Left ventricle myocardium inferior (tissue), 1 donor: ENCODE measurements at regions not wholly inside any gene's neighbourhood (a gene's known extent, or its start where the extent isn't known, plus 50 kb on each side); places are given as distances from the start of the nearest gene placed in this dataset.

Experiments
- DNase-seq: peaks from one replicate; pipeline ENCODE4 v3.0.0-alpha.2; 2020
- H3K27ac ChIP-seq: fragments of 200-600 bp; replicated peaks from 2 replicates; pipeline ENCODE4 v1.8.0; 2021
- H3K27me3 ChIP-seq: fragments of 200-600 bp; 2 replicates; pipeline ENCODE4 v1.8.0; 2021; ENCODE audit warnings: low read depth
- H3K36me3 ChIP-seq: fragments of 200-600 bp; 2 replicates; pipeline ENCODE4 v1.8.0; 2021
- H3K4me1 ChIP-seq: fragments of 200-600 bp; 2 replicates; pipeline ENCODE4 v1.8.0; 2021
- H3K4me3 ChIP-seq: fragments of 200-600 bp; 2 replicates; pipeline ENCODE4 v1.8.0; 2021; ENCODE audit warnings: mild to moderate bottlenecking, moderate library complexity
- H3K9me3 ChIP-seq: fragments of 200-600 bp; replicated peaks from 2 replicates; pipeline ENCODE4 v1.8.0; 2021
- intact Hi-C: fragments of 100-400 bp; cut with micrococcal nuclease; formaldehyde crosslinking; loops from one replicate; pipeline ENCODE4 v1.11.0; 2022
- TF ChIP-seq, protein P1 (sequence below): fragments of 200-600 bp; IDR thresholded peaks from 2 replicates; pipeline ENCODE4 v1.8.0; 2021; ENCODE audit warnings: antibody characterized with exemption, mild to moderate bottlenecking, borderline replicate concordance
- donor health status: DM: no; HTN: yes; CAD: no; lungs with severe emphysema.

DNA sequence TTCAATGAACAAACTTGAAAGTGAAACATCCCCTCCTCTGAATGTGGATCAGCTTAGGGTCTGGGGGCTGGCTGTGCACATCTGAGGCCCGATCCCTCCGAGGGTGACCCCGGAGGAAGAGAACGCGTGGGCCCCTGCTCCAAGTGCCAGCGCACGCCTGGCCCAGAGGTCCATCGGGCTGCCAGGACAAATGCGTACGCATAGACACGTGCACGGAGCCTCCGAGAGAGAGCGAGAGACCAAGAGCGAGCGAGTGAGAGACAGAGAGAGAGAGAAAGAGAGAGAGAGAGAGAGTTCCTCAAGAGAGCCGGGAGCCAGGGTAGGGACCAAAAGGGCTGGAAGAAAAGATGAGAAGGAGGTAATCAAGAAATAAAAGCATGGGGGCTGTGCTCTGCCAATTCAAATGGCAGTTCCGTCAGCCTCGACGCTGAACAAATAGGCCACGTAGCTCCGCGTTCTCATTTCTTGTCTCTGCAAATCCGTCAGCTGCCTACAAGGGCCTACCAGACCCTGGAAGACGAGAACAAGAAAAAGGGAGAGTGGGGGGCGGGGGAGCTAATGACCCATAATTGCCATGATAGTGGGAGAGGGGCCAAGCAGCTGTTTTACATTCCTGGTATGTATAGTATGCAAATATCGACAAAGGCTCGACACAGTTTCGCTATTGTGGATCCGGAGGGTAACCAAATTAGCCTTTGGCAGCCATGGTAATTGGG is 435.3 kb upstream of the ZFHX3 start:
- intact Hi-C loops = no loop called here
- DNase-seq = no peak
- no peak overlapping the region for H3K27ac ChIP-seq
- TF ChIP-seq, protein P1, sequence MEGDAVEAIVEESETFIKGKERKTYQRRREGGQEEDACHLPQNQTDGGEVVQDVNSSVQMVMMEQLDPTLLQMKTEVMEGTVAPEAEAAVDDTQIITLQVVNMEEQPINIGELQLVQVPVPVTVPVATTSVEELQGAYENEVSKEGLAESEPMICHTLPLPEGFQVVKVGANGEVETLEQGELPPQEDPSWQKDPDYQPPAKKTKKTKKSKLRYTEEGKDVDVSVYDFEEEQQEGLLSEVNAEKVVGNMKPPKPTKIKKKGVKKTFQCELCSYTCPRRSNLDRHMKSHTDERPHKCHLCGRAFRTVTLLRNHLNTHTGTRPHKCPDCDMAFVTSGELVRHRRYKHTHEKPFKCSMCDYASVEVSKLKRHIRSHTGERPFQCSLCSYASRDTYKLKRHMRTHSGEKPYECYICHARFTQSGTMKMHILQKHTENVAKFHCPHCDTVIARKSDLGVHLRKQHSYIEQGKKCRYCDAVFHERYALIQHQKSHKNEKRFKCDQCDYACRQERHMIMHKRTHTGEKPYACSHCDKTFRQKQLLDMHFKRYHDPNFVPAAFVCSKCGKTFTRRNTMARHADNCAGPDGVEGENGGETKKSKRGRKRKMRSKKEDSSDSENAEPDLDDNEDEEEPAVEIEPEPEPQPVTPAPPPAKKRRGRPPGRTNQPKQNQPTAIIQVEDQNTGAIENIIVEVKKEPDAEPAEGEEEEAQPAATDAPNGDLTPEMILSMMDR = no peak
- H3K4me1 ChIP-seq = no peaks in the 10 kb centered on the region
- H3K4me3 ChIP-seq = no peak overlapping the region
- H3K36me3 ChIP-seq = no peaks in the 10 kb centered on the region
- no peaks in the 10 kb centered on the region for H3K9me3 ChIP-seq
- peaks cover 45% of the 10 kb centered on the region for H3K27me3 ChIP-seq

DNA sequence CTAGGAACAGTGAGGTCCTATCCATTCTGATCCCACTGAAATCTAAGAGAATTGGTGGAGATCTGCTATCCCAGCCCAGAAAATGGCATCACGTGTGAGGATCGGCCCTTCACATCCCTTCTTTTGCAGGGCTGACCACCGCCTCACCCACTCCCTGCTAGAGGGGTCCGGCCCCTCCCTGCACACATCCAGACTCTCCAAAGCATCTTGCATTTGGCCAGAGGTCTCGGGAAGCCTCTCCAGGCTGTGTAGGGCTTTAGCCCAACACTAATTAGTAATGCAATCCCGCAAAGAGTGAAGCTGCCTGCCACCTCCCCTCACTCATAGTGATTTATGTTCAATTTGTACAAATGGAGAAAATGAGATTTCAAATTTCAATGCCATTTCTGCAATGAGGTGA is 434.4 kb upstream of the ZFHX3 start:
- no peak for DNase-seq
- intact Hi-C loops = no loop called here
- Histone ChIP-seq H3K4me1 (no peaks in the 10 kb centered on the region), H3K36me3 (no peaks in the 10 kb centered on the region), H3K4me3 (no peak overlapping the region), H3K27ac (no peak overlapping the region), H3K27me3 (peaks cover 37% of the 10 kb centered on the region), H3K9me3 (no peaks in the 10 kb centered on the region)
- TF ChIP-seq, protein P1 = no peak

DNA sequence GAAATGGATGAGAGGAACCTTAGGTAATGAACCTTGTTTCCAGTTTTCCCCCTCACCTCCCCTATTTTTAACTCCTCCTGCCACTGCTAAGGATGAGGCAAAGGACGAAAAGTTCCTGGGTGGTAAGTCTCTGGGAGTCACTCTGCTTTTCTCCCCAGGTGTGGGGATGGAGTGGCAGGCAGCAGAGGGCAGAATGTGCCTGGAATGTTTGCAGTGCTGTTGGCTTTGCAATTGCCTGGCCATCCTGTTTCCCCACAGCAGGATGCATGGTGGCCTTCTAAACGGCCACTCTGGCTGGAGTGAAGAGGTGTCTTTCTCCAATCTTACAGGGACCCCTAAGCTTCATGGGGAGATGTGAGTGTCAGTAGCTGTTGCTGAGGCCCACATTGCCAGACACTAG is 432.5 kb upstream of the ZFHX3 start:
- Histone ChIP-seq H3K27me3 (peaks cover 37% of the 10 kb centered on the region), H3K4me1 (no peaks in the 10 kb centered on the region), H3K36me3 (no peaks in the 10 kb centered on the region), H3K9me3 (no peaks in the 10 kb centered on the region), H3K27ac (no peak overlapping the region), H3K4me3 (no peak overlapping the region)
- TF ChIP-seq, protein P1 = no peak
- no peak for DNase-seq
- intact Hi-C loops = no loop called here

DNA sequence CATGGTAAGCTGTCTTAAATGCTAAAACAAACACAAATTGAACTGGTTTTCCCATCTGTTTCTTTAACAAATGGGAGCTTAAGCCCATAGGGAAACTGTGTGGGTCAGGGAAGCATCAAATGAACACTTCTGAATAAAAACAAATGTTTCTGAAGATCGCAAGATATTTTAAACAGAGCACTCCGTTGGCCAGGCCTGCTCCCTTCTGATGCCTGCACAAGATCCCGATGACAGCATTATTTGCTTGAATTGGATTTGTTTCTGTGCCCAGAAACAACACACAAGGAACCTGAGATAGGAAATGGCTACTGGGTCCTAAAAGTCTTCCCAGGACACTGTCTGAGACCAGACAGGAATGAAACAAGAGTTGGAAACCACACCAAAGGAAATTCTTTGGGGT is 425.8 kb upstream of the ZFHX3 start:
- Histone ChIP-seq H3K36me3 (no peaks in the 10 kb centered on the region), H3K4me1 (no peaks in the 10 kb centered on the region), H3K4me3 (no peak overlapping the region), H3K9me3 (no peaks in the 10 kb centered on the region), H3K27ac (no peak overlapping the region), H3K27me3 (peaks cover 9% of the 10 kb centered on the region)
- DNase-seq = no peak
- intact Hi-C loops = no loop called here
- TF ChIP-seq, protein P1 = no peak

DNA sequence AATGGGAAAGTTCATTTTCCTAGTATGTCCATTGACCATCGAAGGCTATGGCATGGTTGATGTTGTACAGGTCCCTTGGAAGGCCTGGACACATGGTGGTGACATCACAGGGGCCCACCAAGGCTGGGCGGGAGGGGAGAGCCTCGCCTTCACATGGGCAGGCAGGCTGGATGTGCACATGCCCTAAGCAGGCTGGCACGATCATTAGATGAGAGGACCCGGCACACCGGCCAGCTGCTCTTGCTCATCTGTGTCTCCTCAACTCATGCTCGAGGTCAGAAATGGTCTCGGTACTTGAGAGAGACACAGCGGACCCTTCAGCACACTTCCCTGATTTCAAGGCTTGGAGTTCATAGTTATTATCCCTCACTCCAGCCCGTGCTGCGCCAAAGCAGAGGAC is 416.9 kb upstream of the ZFHX3 start:
- Histone ChIP-seq H3K27me3 (peaks cover 14% of the 10 kb centered on the region), H3K9me3 (peaks cover 21% of the 10 kb centered on the region), H3K36me3 (no peaks in the 10 kb centered on the region), H3K4me3 (no peak overlapping the region), H3K4me1 (no peaks in the 10 kb centered on the region), H3K27ac (no peak overlapping the region)
- no peak for DNase-seq
- TF ChIP-seq, protein P1 = no peak
- intact Hi-C loops = no loop called here

DNA sequence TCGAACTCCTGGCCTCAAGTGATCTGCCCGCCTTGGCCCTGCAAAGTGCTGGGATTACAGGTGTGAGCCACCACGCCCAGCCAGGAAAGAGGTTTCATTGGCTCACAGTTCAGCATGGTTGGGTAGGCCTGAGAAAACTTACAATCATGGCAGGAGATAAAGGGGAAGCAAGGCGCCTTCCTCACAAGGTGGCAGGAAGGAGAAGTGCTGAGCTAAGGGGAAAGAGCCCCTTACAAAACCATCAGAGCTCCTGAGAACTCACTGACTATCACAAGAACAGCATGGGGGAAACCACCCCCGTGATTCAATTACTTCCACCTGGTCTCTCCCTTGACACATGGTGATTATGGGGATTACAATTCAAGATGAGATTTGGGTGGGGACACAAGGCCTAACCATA is 411.7 kb upstream of the ZFHX3 start:
- Histone ChIP-seq H3K36me3 (no peaks in the 10 kb centered on the region), H3K27me3 (peaks cover 8% of the 10 kb centered on the region), H3K9me3 (peaks cover 25% of the 10 kb centered on the region), H3K4me3 (no peak overlapping the region), H3K4me1 (no peaks in the 10 kb centered on the region), H3K27ac (no peak overlapping the region)
- TF ChIP-seq, protein P1 = no peak
- intact Hi-C loops = no loop called here
- no peak for DNase-seq
